Inferior parietal cortex (tissue), 1 donor: ENCODE measurements at regions not wholly inside any gene's neighbourhood (a gene's known extent, or its start where the extent isn't known, plus 50 kb on each side); places are given as distances from the start of the nearest gene placed in this dataset.
"Not testable (repeated sequence)": the region's sequence is repeated elsewhere in the genome, so short reads cannot be mapped to it uniquely, and the experiment has no call there.

Source experiments
- DNase-seq: peaks from one replicate; pipeline ENCODE4 v3.0.0-alpha.2; 2016; ENCODE audit errors: extremely low spot score

DNA sequence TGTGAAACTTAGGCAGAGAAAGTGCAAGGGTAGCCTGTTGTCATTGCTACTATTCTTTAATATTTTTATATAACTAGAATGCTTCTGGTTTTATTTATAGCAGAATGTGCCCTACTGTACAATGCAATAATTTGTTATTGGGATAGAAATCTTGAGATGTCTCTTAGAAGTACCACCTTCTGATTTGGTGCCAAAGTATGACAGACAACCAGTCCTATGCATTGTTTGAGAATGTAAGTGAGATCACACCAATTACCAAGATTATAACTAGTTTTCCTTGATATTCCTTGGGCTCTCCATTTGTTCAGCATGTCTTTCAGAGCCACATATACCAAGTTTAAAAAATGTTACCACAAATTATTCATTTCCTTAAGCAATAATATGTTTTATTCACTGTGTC, 399.7 kb downstream of the CPS1 start:
- DNase-seq: no peak

GRCh38 chr2:210961249-210961648, 404.9 kb downstream of the CPS1 start:
- no peak for DNase-seq

DNA sequence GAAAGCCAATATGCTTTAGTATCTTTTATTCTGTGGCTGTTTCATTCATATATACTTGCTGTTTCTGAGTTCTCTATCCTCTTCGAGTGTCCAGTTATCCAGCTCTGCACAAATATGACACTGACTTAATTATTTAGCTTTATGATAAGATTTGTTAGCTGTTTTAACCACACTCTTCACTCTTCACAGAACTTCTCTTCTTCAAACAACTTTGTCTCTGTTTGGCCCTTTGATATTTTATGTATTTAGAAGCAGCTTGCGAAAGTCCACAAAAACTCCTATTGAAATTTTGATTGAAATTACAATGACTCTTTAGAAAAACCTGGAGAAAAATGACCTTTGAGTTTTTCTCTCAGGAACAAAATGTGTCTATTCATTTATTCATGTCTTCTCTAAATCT, 407.0 kb downstream of the CPS1 start:
- DNase-seq: no peak

- DNase-seq: no peak
Observed at GRCh38 chr2:210964141-210964764, 407.9 kb downstream of the CPS1 start.

DNA sequence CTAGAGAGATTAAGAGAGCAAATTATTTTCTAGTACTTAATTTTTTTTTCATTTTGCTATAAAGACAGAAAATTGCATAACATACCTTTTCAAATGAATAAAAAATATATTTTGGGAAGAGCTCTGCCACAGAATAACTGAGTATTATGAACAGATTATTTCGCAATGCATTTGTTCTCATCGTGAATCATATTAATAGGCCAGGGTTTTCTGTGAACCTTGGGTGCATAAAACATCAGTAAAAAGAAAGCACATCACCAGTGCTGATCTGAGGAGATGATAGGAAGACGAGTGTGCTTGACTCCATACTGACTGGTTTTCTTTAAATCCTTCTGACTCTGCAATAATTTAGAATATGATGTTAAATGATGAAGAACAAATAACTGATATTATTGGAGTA, 409.1 kb downstream of the CPS1 start:
- no peak for DNase-seq

GRCh38 chr2:210966330-210966729, 409.9 kb downstream of the CPS1 start:
- DNase-seq: no peak

GRCh38 chr2:210971431-210971830, 415.0 kb downstream of the CPS1 start:
- no peak for DNase-seq

DNA sequence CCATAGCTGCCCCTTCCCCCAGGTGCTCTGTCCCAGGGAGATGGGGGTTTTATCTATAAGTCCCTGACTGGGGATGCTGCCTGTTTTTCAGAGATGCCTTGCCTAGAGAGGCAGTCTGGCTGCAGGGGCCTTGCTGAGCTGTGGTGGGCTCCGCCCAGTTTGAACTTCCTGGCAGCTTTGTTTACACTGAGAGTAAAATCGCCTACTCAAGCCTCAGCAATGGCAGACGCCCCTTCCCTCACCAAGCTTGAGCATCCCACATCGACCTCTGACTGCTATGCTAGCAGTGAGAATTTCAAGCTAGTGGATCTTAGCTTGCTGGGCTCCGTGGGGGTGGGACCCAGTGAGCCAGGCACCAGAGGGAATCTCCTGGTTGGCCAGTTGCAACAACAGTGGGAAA, 430.4 kb downstream of the CPS1 start:
- not testable (repeated sequence) for DNase-seq

- DNase-seq: no peak
Observed at GRCh38 chr2:210991107-210991506, 434.7 kb downstream of the CPS1 start.

DNA sequence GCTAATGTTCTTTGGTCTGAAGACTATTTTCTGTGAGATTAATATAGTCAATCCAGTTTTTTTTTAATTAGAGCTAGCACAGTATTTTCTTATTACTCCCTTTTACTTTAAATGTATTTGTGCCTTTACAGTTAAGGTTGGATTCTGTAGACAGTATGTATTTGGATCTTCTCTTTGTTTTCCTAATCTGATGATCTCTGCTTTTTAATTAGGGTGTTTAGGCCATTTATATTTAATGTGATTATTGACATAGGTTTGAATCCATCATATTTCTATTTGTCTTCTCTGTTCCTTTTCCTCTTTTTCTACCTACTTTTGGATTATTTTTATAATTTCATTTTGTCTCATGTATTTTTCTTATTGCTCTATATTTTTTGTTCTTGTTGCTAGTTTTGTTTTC, 437.7 kb downstream of the CPS1 start:
- DNase-seq: no peak

- DNase-seq: no peak
Observed at GRCh38 chr2:210997373-210997772, 441.0 kb downstream of the CPS1 start.

GRCh38 chr2:210998334-210998733, 441.9 kb downstream of the CPS1 start:
- no peak for DNase-seq

GRCh38 chr2:211014376-211014775, 458.0 kb downstream of the CPS1 start:
- DNase-seq: no peak

DNA sequence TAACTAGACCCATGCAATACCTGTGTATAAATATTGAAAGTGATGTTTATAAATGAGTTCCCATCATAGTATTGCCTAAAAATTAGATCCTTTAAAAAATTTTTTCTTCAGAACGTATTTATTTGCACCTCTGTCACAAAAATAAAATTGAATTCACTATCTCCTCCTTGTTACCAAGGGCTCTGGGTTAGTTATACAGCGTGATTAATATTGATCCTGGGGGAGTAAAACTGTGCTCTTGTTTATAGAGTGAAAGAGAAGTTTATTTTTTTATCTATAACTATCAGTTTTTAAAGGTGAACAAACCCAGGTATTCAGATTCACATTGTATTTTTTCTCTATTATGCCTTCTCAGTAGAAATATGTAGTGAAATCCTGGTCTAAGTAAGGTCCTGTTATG, 458.5 kb downstream of the CPS1 start:
- no peak for DNase-seq

- DNase-seq: not testable (repeated sequence)
Observed at GRCh38 chr2:211025089-211025488, 468.7 kb downstream of the CPS1 start.

GRCh38 chr2:211026109-211026508, 469.7 kb downstream of the CPS1 start:
- DNase-seq: no peak

DNA sequence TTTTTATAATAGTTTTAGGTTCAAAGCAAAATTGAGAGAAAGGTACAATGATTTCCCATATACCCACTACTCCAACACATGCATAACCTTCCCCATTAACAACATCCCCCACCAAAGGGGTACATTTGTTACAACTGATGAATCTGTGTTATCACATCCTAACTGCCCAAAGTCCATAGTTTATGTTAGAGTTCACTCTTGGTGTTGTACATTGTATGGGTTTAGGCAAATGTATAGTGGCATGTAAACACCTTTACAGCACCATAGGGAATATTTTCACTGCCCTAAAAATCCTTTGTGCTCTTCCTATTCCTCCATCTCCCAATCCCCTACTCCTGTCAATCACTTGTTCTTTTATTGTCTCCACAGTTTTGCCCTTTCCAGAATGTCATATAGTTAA, 471.6 kb downstream of the CPS1 start:
- DNase-seq: no peak

DNA sequence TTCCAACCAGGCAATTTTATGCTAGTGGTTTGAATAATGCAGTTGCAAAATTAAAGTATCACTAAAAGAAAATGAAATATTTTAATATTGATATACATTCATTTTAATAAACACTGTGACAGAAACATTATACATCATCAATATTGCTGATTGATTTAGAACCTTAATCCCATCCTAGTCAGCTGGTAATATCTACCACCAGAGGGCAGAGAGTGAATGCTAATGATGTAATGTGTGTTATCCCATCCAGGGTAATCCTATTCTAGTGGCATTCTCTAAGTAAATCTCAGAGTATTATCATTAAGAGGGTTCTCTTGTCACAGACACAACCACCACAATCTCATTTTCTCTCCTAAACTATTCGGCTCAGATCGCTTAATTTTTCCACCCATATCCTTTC, 477.4 kb downstream of the CPS1 start:
- DNase-seq: peak; percentile 27

GRCh38 chr2:211035548-211036185, 479.3 kb downstream of the CPS1 start:
- DNase-seq: peak; percentile 69

GRCh38 chr2:211045025-211045424, 488.6 kb downstream of the CPS1 start:
- no peak for DNase-seq

DNA sequence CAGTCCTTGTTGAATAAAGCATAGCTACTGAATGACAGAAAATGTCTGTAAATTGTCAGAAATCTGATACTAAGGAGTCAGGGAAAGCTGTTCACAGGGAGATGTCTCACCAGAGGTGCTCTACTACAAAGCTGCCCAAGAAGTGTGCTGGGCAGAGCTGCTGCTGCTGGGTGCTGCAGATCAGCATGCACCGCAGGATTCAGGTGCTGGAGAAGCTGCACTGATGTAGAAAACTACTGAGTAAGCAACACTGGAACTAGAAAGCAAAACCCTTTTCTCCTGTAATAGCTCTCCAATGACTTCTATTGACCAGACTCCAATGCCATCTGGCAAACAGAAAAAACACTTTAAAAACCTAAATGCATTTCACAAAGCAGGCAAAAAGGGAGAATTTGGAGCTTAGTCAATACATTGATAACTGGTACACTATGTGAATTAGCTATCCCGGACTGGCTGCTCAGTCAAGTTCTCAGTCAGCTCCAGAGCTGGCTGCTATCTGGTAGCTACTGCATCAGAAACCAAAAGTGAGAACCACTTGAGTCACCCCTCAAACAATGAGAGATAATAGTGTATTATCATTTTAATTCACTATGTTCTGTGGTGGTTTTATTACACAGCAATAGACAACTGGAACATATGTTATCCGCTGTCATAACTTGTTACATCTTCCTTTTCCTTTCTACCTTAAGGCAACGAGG, 493.1 kb downstream of the CPS1 start:
- DNase-seq: no peak

DNA sequence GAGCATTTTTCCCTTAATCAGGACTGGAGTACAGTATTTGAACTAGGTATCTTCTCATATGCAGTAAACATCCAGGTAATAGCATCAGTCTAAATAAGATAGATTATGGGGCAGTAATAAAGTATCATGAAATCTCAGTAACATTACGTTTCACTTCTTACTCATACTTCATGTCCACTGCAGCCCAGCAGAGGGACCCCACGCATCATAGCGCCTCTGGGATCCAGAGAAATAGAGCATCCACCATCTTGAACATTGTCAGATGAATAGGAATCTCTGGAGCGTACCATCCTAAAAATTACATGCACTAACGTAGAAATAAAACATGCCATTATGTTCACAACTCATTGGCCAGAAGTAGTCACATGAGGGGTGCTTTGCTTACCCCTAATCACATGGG, 499.0 kb downstream of the CPS1 start:
- no peak for DNase-seq

GRCh38 chr2:211061612-211062296, 505.4 kb downstream of the CPS1 start:
- no peak for DNase-seq
